ENCODE measurements at regions not wholly inside any gene's neighbourhood (a gene's known extent, or its start where the extent isn't known, plus 50 kb on each side); places are given as distances from the start of the nearest gene placed in this dataset.

- TF ChIP-seq CTCF (IDR thresholded peaks at IDR 0.05) (peak; percentile 22), EZH2 (IDR thresholded peaks at IDR 0.05; ENCODE audit: borderline replicate concordance, insufficient read depth, low read depth, low read length, poor library complexity, severe bottlenecking) (no peak)
- no peak overlapping the region for H3K4me3 Mint-ChIP-seq
- Histone ChIP-seq H4K20me1 (ENCODE audit: control insufficient read depth, insufficient read depth, low read length, poor library complexity, severe bottlenecking) (no peaks in the 10 kb centered on the region), H3K9ac (ENCODE audit: low read length) (no peak overlapping the region), H3K79me2 (ENCODE audit: control insufficient read depth, insufficient read depth, low read length) (no peaks in the 10 kb centered on the region), H2AFZ (ENCODE audit: insufficient read depth, low read depth, low read length, poor library complexity, severe bottlenecking) (no peak overlapping the region), H3K4me3 (ENCODE audit: control extremely low read depth in 1 of 5, extremely low read depth in 1 of 5, insufficient read depth in 1 of 5, low read depth in 2 of 5, low read length in 4 of 5) (no peak overlapping the region), H3K27me3 (replicated peaks in 1 of 4; ENCODE audit: control extremely low read depth in 1 of 4, control insufficient read depth in 3 of 4, insufficient read depth in 4 of 4, low read length in 3 of 4) (peaks cover 0 to 7% (median under 1%) of the 10 kb centered on the region in 4 experiments), H3K27ac (ENCODE audit: low read length in 2 of 2) (no peak overlapping the region), H3K9me3 (ENCODE audit: control extremely low read depth in 1 of 3, control insufficient read depth in 2 of 3, insufficient read depth in 1 of 3, low read length in 2 of 3) (peaks cover 0 to 6% (median 0%) of the 10 kb centered on the region in 3 donors), H3K4me1 (ENCODE audit: control insufficient read depth in 2 of 2, insufficient read depth in 2 of 2, low read length in 2 of 2) (peaks cover 0 to 3% of the 10 kb centered on the region in 2 donors), H3K36me3 (replicated peaks in 1 of 2; ENCODE audit: control extremely low read depth in 1 of 2, control insufficient read depth in 1 of 2, extremely low read depth in 1 of 2, insufficient read depth in 2 of 2, low read length in 1 of 2) (no peaks in the 10 kb centered on the region), H3K4me2 (replicated peaks; ENCODE audit: low read depth, low read length, poor library complexity, severe bottlenecking) (no peak overlapping the region)
- ATAC-seq (ENCODE audit: low read depth) (no peak), DNase-seq (no peak)
- no peak overlapping the region for H3K27ac Mint-ChIP-seq
- H3K27me3 Mint-ChIP-seq: peaks cover 5% of the 10 kb centered on the region
- WGBS (ENCODE audit: insufficient coverage): 82% methylated on average over 4 of the region's 5 CpGs
- intact Hi-C loops (cut with micrococcal nuclease): no loop called here
- peaks cover 2% of the 10 kb centered on the region for H3K4me1 Mint-ChIP-seq
- CTCF ChIA-PET: interaction anchor here (0.7 to 1.6 kb wide), 4 partner anchors 50 to 1065 kb away, joined by 3 to 4 read pairs (median 4); no protein-coding TSS in a partner anchor
- POLR2A ChIA-PET: no interaction called here
- H3K9me3 Mint-ChIP-seq (ENCODE audit: insufficient read depth): no peaks in the 10 kb centered on the region
Measured at GRCh38 chr9:90726215-90726614, 75.4 kb upstream of the SYK start.

GRCh38 chr9:90724880-90725279 lies 76.7 kb upstream of the SYK start:
- Mint-ChIP-seq H3K9me3 (ENCODE audit: insufficient read depth) (no peaks in the 10 kb centered on the region), H3K4me1 (peaks cover 2% of the 10 kb centered on the region), H3K27ac (no peak overlapping the region), H3K27me3 (peaks cover 2% of the 10 kb centered on the region), H3K4me3 (no peak overlapping the region)
- Histone ChIP-seq H3K4me1 (ENCODE audit: control insufficient read depth in 2 of 2, insufficient read depth in 2 of 2, low read length in 2 of 2) (peaks cover 0 to 3% of the 10 kb centered on the region in 2 donors), H3K4me3 (ENCODE audit: control extremely low read depth in 1 of 5, extremely low read depth in 1 of 5, insufficient read depth in 1 of 5, low read depth in 2 of 5, low read length in 4 of 5) (no peak overlapping the region), H3K4me2 (replicated peaks; ENCODE audit: low read depth, low read length, poor library complexity, severe bottlenecking) (no peak overlapping the region), H4K20me1 (ENCODE audit: control insufficient read depth, insufficient read depth, low read length, poor library complexity, severe bottlenecking) (no peaks in the 10 kb centered on the region), H3K27me3 (replicated peaks in 1 of 4; ENCODE audit: control extremely low read depth in 1 of 4, control insufficient read depth in 3 of 4, insufficient read depth in 4 of 4, low read length in 3 of 4) (peaks cover 0 to 4% (median 0%) of the 10 kb centered on the region in 4 experiments), H3K36me3 (replicated peaks in 1 of 2; ENCODE audit: control extremely low read depth in 1 of 2, control insufficient read depth in 1 of 2, extremely low read depth in 1 of 2, insufficient read depth in 2 of 2, low read length in 1 of 2) (no peaks in the 10 kb centered on the region), H3K9ac (ENCODE audit: low read length) (no peak overlapping the region), H2AFZ (ENCODE audit: insufficient read depth, low read depth, low read length, poor library complexity, severe bottlenecking) (no peak overlapping the region), H3K79me2 (ENCODE audit: control insufficient read depth, insufficient read depth, low read length) (no peaks in the 10 kb centered on the region), H3K27ac (ENCODE audit: low read length in 2 of 2) (no peak overlapping the region), H3K9me3 (ENCODE audit: control extremely low read depth in 1 of 3, control insufficient read depth in 2 of 3, insufficient read depth in 1 of 3, low read length in 2 of 3) (peaks cover 0 to 3% (median 0%) of the 10 kb centered on the region in 3 donors)
- WGBS (ENCODE audit: insufficient coverage): 20% methylated on average over 5 of the region's 7 CpGs
- DNase-seq (no peak), ATAC-seq (ENCODE audit: low read depth) (no peak)
- CTCF ChIA-PET: interaction anchor here (1.6 kb wide), 1 partner anchor 48 kb away, joined by 3 read pairs; no protein-coding TSS in a partner anchor
- intact Hi-C loops (cut with micrococcal nuclease): no loop called here
- POLR2A ChIA-PET: no interaction called here
- TF ChIP-seq EZH2 (IDR thresholded peaks at IDR 0.05; ENCODE audit: borderline replicate concordance, insufficient read depth, low read depth, low read length, poor library complexity, severe bottlenecking): no peak
- TF ChIP-seq CTCF (IDR thresholded peaks at IDR 0.05): no peak

All from B cell (primary cell).